Spleen (tissue), 11 donors: ENCODE measurements at regions not wholly inside any gene's neighbourhood (a gene's known extent, or its start where the extent isn't known, plus 50 kb on each side); places are given as distances from the start of the nearest gene placed in this dataset.

Experiments
- DNase-seq: peaks from one replicate; pipeline ENCODE4 v3.0.0-alpha.2; 2020
- H3K27ac ChIP-seq, 8 donors: fragments of 200-600 bp; sonication (generic) in 7 of 8; 1 replicate in 4 of 8; 2 replicates in 4 of 8; pipeline versions ENCODE4 v1.5.0 to v1.8.0; 2016 to 2021; ENCODE audit warnings: inconsistent platforms in 4 of 8, mild to moderate bottlenecking in 4 of 8, moderate library complexity in 1 of 8
- H3K27me3 ChIP-seq, 7 donors: fragments of 200-600 bp; sonication (generic) in 6 of 7; replicated peaks in 1 of 7; 1 replicate in 4 of 7; 2 replicates in 3 of 7; pipeline versions ENCODE4 v1.5.0 to v1.8.0; 2016 to 2021; ENCODE audit warnings: inconsistent platforms in 3 of 7, mild to moderate bottlenecking in 1 of 7
- H3K36me3 ChIP-seq, 6 donors: fragments of 200-600 bp; sonication (generic) in 5 of 6; 1 replicate in 4 of 6; 2 replicates in 2 of 6; pipeline versions ENCODE4 v1.5.0 to v1.8.0; 2016 to 2021; ENCODE audit warnings: inconsistent platforms in 2 of 6
- H3K4me1 ChIP-seq, 6 donors: fragments of 200-600 bp; sonication (generic) in 5 of 6; 1 replicate in 3 of 6; 2 replicates in 3 of 6; pipeline versions ENCODE4 v1.5.0 to v1.8.0; 2016 to 2021; ENCODE audit warnings: inconsistent platforms in 3 of 6
- H3K4me3 ChIP-seq, 8 donors: fragments of 200-600 bp; sonication (generic) in 7 of 8; 1 replicate in 4 of 8; 2 replicates in 4 of 8; pipeline versions ENCODE4 v1.5.0 to v1.8.0; 2016 to 2021; ENCODE audit warnings: inconsistent platforms in 4 of 8, mild to moderate bottlenecking in 4 of 8, moderate library complexity in 2 of 8
- H3K9me3 ChIP-seq, 8 donors: fragments of 200-600 bp; sonication (generic) in 7 of 8; 1 replicate in 4 of 8; 2 replicates in 4 of 8; pipeline versions ENCODE4 v1.5.0 to v1.8.0; 2016 to 2021; ENCODE audit warnings: inconsistent platforms in 4 of 8
- CTCF ChIP-seq, 11 experiments: fragments of 200-600 bp in 7 of 11; fragments of 450-650 bp in 4 of 11; sonication (generic) in 4 of 11; IDR thresholded peaks in 8 of 11; conservative IDR thresholded peaks in 3 of 11; 1 replicate in 7 of 11; 2 replicates in 4 of 11; pipeline versions ENCODE4 v1.4.0 to v1.8.0; 2016 to 2021; ENCODE audit warnings: antibody characterized with exemption in 11 of 11, inconsistent platforms in 4 of 11, mild to moderate bottlenecking in 1 of 11
- POLR2A ChIP-seq, 3 donors: fragments of 450-650 bp; IDR thresholded peaks; one replicate each; pipeline ENCODE4 v1.5.1; 2017; ENCODE audit warnings: antibody characterized with exemption in 3 of 3, mild to moderate bottlenecking in 1 of 3
- POLR2AphosphoS5 ChIP-seq, 3 donors: sonication (generic); formaldehyde crosslinking; IDR thresholded peaks; one replicate each; pipeline ENCODE4 v1.5.1; 2017; ENCODE audit warnings: antibody characterized with exemption in 3 of 3
- WGBS, 5 donors: extraction: QIAGEN DNeasy Blood & Tissue Kit in 3 of 5; methylation state at CpG; one replicate each; pipeline versions ENCODE4 v1.1.5 to v1.1.7; 2013 to 2018; 5-methylcytosine and 5-hydroxymethylcytosine counted together
- intact Hi-C: fragments of 100-400 bp; cut with DNase I; formaldehyde crosslinking; loops from one replicate; pipeline ENCODE4 v1.15.0; 2023; ENCODE audit warnings: low total_unique reads
- donor health status: healthy with polysubstance abuse.
- donor health status: DM: no; HTN: no; CAD: no; lungs with moderate emphysema.
- donor health status: DM: no; HTN: no; CAD: no.
- donor health status: Bipolar disorder and iron deficiency.
- donor health status: healthy.
- donor health status: DM: no; HTN: no; CAD: no.
- donor health status: DM: yes; HTN: yes; CAD: no.

- intact Hi-C loops = no loop called here
- no peak for DNase-seq
- Histone ChIP-seq H3K36me3 (no peaks in the 10 kb centered on the region), H3K27ac (no peak overlapping the region), H3K9me3 (no peaks in the 10 kb centered on the region), H3K4me3 (no peak overlapping the region), H3K4me1 (peaks cover 0 to 11% (median 4%) of the 10 kb centered on the region in 6 donors), H3K27me3 (no peaks in the 10 kb centered on the region)
- no peak for TF ChIP-seq POLR2A (IDR thresholded peaks at IDR 0.05)
- TF ChIP-seq CTCF (IDR thresholded peaks at IDR 0.05 in 8 of 11, conservative IDR thresholded peaks at IDR 0.05 in 3 of 11) = no peak
- no peak for TF ChIP-seq POLR2AphosphoS5 (IDR thresholded peaks at IDR 0.05)
- 74 to 89% (median 85%) methylated on average over 1 of the region's 1 CpG for WGBS, 5 donors
Observed at GRCh38 chr2:226127682-226128081, 671.9 kb downstream of the IRS1 start.

- no peak overlapping the region for H3K4me3 ChIP-seq
- TF ChIP-seq POLR2AphosphoS5 (IDR thresholded peaks at IDR 0.05) (no peak), CTCF (IDR thresholded peaks at IDR 0.05 in 8 of 11, conservative IDR thresholded peaks at IDR 0.05 in 3 of 11) (no peak)
- no peaks in the 10 kb centered on the region for H3K9me3 ChIP-seq
- H3K27ac ChIP-seq = no peak overlapping the region
- no peaks in the 10 kb centered on the region for H3K36me3 ChIP-seq
- intact Hi-C loops = no loop called here
- DNase-seq = no peak
- H3K27me3 ChIP-seq = no peaks in the 10 kb centered on the region
- peaks cover 0 to 23% (median 11%) of the 10 kb centered on the region in 6 donors for H3K4me1 ChIP-seq
- WGBS, 5 donors = 81 to 94% (median 86%) methylated on average over 1 of the region's 1 CpG
Observed at GRCh38 chr2:226126104-226126503, 673.5 kb downstream of the IRS1 start.

- intact Hi-C loops = no loop called here
- WGBS, 5 donors = 76 to 84% (median 83%) methylated on average over 7 of the region's 7 CpGs
Observed at GRCh38 chr2:226125176-226125883, 674.3 kb downstream of the IRS1 start.

More at GRCh38 chr2:226125176-226125883, 674.3 kb downstream of the IRS1 start:
- TF ChIP-seq CTCF (IDR thresholded peaks at IDR 0.05 in 8 of 11, conservative IDR thresholded peaks at IDR 0.05 in 3 of 11) (no peak), POLR2AphosphoS5 (IDR thresholded peaks at IDR 0.05) (no peak), POLR2A (IDR thresholded peaks at IDR 0.05) (no peak)
- Histone ChIP-seq H3K27ac (peak overlapping the region in 2 of 8 donors; percentile 7 to 31), H3K4me1 (peaks cover 0 to 29% (median 13%) of the 10 kb centered on the region in 6 donors), H3K36me3 (no peaks in the 10 kb centered on the region), H3K4me3 (no peak overlapping the region), H3K27me3 (no peaks in the 10 kb centered on the region), H3K9me3 (no peaks in the 10 kb centered on the region)
- DNase-seq = no peak
